ENCODE measurements at regions not wholly inside any gene's neighbourhood (a gene's known extent, or its start where the extent isn't known, plus 50 kb on each side); places are given as distances from the start of the nearest gene placed in this dataset.

- ATAC-seq: no peak
- H3K4me3 Mint-ChIP-seq: no peak overlapping the region
Observed at GRCh38 chr7:124480821-124481290, 284.7 kb downstream of the GPR37 start.

GRCh38 chr7:124480036-124480820 is 285.4 kb downstream of the GPR37 start:
- H3K9me3 Mint-ChIP-seq: no peaks in the 10 kb centered on the region
- no peak overlapping the region for H3K4me3 Mint-ChIP-seq
- ChIA-PET POLR2A (no interaction called here), CTCF (no interaction called here)
- no peak overlapping the region for H3K27ac Mint-ChIP-seq
- H3K4me1 Mint-ChIP-seq: peaks cover 7% of the 10 kb centered on the region; the same call in 1 of the 2 replicates
- TF ChIP-seq, protein P1, sequence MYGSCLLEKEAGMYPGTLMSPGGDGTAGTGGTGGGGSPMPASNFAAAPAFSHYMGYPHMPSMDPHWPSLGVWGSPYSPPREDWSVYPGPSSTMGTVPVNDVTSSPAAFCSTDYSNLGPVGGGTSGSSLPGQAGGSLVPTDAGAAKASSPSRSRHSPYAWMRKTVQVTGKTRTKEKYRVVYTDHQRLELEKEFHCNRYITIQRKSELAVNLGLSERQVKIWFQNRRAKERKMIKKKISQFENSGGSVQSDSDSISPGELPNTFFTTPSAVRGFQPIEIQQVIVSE (CRISPR knock-in tag; IDR thresholded peaks at IDR 0.05; ENCODE audit: borderline replicate concordance): no peak
- no peak for TF ChIP-seq USF2 (CRISPR knock-in tag; IDR thresholded peaks at IDR 0.05)
- TF ChIP-seq, protein P2, sequence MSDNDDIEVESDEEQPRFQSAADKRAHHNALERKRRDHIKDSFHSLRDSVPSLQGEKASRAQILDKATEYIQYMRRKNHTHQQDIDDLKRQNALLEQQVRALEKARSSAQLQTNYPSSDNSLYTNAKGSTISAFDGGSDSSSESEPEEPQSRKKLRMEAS (CRISPR knock-in tag; IDR thresholded peaks at IDR 0.05): no peak
- TF ChIP-seq AFF4 (CRISPR knock-in tag; IDR thresholded peaks at IDR 0.05; ENCODE audit: borderline replicate concordance): no peak
- no peak for TF ChIP-seq ZNF671 (CRISPR knock-in tag; IDR thresholded peaks at IDR 0.05)
- TF ChIP-seq, protein P3, sequence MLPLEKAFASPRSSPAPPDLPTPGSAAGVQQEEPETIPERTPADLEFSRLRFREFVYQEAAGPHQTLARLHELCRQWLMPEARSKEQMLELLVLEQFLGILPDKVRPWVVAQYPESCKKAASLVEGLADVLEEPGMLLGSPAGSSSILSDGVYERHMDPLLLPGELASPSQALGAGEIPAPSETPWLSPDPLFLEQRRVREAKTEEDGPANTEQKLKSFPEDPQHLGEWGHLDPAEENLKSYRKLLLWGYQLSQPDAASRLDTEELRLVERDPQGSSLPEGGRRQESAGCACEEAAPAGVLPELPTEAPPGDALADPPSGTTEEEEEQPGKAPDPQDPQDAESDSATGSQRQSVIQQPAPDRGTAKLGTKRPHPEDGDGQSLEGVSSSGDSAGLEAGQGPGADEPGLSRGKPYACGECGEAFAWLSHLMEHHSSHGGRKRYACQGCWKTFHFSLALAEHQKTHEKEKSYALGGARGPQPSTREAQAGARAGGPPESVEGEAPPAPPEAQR (CRISPR knock-in tag; IDR thresholded peaks at IDR 0.05): no peak
- TF ChIP-seq KAT7 (CRISPR knock-in tag; IDR thresholded peaks at IDR 0.05; ENCODE audit: borderline replicate concordance): no peak
- no peaks in the 10 kb centered on the region for H3K36me3 Mint-ChIP-seq
- ATAC-seq: no peak; the same call in 1 of the 2 replicates
- no peaks in the 10 kb centered on the region for H3K27me3 Mint-ChIP-seq (ENCODE audit: low read depth)
- no peak for DNase-seq (ENCODE audit: low spot score)

More at GRCh38 chr7:124480821-124481290, 284.7 kb downstream of the GPR37 start:
- Mint-ChIP-seq H3K36me3 (no peaks in the 10 kb centered on the region), H3K4me1 (peaks cover 9% of the 10 kb centered on the region; the same call in 1 of the 2 replicates), H3K27me3 (ENCODE audit: low read depth) (no peaks in the 10 kb centered on the region), H3K27ac (no peak overlapping the region), H3K9me3 (no peaks in the 10 kb centered on the region)
- TF ChIP-seq ATF1 (CRISPR knock-in tag; IDR thresholded peaks at IDR 0.05): no peak
- ChIA-PET CTCF (no interaction called here), POLR2A (no interaction called here)
- no peak for DNase-seq (ENCODE audit: low spot score)

GRCh38 chr7:124462249-124462648 is 303.3 kb downstream of the GPR37 start:
- DNase-seq (ENCODE audit: low spot score): no peak
- no peak overlapping the region for H3K4me3 Mint-ChIP-seq
- no peaks in the 10 kb centered on the region for H3K36me3 Mint-ChIP-seq
- no peak overlapping the region for H3K27ac Mint-ChIP-seq
- peaks cover 3% of the 10 kb centered on the region for H3K9me3 Mint-ChIP-seq
- no peaks in the 10 kb centered on the region for H3K27me3 Mint-ChIP-seq (ENCODE audit: low read depth)
- ChIA-PET CTCF (no interaction called here), POLR2A (interaction anchor here (0.7 kb wide), 1 partner anchor 11 kb away, joined by 3 read pairs; no protein-coding TSS in a partner anchor)
- no peak for ATAC-seq
- no peaks in the 10 kb centered on the region for H3K4me1 Mint-ChIP-seq
- TF ChIP-seq ZNF396 (CRISPR knock-in tag; IDR thresholded peaks at IDR 0.05; ENCODE audit: borderline replicate concordance) (no peak), GTF2I (CRISPR knock-in tag; conservative IDR thresholded peaks at IDR 0.05) (no peak), PRRX2 (CRISPR knock-in tag; IDR thresholded peaks at IDR 0.05) (no peak), ZBTB21 (CRISPR knock-in tag; IDR thresholded peaks at IDR 0.05; ENCODE audit: borderline replicate concordance) (no peak), OVOL2 (CRISPR knock-in tag; IDR thresholded peaks at IDR 0.05; ENCODE audit: borderline replicate concordance) (no peak), MXD4 (CRISPR knock-in tag; IDR thresholded peaks at IDR 0.05; ENCODE audit: borderline replicate concordance) (no peak), SMAD3 (CRISPR knock-in tag; IDR thresholded peaks at IDR 0.05; ENCODE audit: borderline replicate concordance) (no peak)
- TF ChIP-seq, protein P4, sequence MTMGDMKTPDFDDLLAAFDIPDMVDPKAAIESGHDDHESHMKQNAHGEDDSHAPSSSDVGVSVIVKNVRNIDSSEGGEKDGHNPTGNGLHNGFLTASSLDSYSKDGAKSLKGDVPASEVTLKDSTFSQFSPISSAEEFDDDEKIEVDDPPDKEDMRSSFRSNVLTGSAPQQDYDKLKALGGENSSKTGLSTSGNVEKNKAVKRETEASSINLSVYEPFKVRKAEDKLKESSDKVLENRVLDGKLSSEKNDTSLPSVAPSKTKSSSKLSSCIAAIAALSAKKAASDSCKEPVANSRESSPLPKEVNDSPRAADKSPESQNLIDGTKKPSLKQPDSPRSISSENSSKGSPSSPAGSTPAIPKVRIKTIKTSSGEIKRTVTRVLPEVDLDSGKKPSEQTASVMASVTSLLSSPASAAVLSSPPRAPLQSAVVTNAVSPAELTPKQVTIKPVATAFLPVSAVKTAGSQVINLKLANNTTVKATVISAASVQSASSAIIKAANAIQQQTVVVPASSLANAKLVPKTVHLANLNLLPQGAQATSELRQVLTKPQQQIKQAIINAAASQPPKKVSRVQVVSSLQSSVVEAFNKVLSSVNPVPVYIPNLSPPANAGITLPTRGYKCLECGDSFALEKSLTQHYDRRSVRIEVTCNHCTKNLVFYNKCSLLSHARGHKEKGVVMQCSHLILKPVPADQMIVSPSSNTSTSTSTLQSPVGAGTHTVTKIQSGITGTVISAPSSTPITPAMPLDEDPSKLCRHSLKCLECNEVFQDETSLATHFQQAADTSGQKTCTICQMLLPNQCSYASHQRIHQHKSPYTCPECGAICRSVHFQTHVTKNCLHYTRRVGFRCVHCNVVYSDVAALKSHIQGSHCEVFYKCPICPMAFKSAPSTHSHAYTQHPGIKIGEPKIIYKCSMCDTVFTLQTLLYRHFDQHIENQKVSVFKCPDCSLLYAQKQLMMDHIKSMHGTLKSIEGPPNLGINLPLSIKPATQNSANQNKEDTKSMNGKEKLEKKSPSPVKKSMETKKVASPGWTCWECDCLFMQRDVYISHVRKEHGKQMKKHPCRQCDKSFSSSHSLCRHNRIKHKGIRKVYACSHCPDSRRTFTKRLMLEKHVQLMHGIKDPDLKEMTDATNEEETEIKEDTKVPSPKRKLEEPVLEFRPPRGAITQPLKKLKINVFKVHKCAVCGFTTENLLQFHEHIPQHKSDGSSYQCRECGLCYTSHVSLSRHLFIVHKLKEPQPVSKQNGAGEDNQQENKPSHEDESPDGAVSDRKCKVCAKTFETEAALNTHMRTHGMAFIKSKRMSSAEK (CRISPR knock-in tag; IDR thresholded peaks at IDR 0.05; ENCODE audit: borderline replicate concordance): no peak
- TF ChIP-seq, protein P5, sequence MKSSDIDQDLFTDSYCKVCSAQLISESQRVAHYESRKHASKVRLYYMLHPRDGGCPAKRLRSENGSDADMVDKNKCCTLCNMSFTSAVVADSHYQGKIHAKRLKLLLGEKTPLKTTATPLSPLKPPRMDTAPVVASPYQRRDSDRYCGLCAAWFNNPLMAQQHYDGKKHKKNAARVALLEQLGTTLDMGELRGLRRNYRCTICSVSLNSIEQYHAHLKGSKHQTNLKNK (CRISPR knock-in tag; IDR thresholded peaks at IDR 0.05): no peak

Data from WTC11 (cell line).